ENCODE measurements at regions not wholly inside any gene's neighbourhood (a gene's known extent, or its start where the extent isn't known, plus 50 kb on each side); places are given as distances from the start of the nearest gene placed in this dataset.

DNA sequence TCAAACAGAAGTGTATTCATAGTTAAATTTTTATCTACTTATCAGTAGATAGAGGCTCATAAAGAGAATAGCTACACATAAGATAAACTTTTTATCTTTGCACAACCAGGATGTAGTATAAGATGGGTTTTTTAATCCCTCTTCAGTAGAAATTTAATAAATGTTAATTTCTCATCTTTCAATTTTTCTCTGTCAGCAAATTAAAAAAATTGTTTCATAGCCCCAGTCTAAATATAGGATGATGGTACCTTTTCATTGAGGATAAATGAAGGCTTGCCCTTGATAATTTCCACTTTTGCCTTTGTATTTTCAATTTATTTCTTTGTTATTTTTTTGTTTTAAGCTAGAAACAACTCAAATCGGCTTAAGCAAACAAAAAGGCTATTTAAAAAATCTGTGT is 251.2 kb upstream of the NOX3 start:
- no peak for DNase-seq
- ATAC-seq: no peak
- no peak overlapping the region for H3K4me3 ChIP-seq
- TF ChIP-seq, protein P1, sequence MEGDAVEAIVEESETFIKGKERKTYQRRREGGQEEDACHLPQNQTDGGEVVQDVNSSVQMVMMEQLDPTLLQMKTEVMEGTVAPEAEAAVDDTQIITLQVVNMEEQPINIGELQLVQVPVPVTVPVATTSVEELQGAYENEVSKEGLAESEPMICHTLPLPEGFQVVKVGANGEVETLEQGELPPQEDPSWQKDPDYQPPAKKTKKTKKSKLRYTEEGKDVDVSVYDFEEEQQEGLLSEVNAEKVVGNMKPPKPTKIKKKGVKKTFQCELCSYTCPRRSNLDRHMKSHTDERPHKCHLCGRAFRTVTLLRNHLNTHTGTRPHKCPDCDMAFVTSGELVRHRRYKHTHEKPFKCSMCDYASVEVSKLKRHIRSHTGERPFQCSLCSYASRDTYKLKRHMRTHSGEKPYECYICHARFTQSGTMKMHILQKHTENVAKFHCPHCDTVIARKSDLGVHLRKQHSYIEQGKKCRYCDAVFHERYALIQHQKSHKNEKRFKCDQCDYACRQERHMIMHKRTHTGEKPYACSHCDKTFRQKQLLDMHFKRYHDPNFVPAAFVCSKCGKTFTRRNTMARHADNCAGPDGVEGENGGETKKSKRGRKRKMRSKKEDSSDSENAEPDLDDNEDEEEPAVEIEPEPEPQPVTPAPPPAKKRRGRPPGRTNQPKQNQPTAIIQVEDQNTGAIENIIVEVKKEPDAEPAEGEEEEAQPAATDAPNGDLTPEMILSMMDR (IDR thresholded peaks at IDR 0.05): no peak
- no peaks in the 10 kb centered on the region for H3K4me1 ChIP-seq (ENCODE audit: low read depth)
- intact Hi-C loops (cut with DNase I, micrococcal nuclease): no loop called here
- H3K36me3 ChIP-seq (ENCODE audit: low read depth): no peaks in the 10 kb centered on the region
- H3K9me3 ChIP-seq: no peaks in the 10 kb centered on the region

DNA sequence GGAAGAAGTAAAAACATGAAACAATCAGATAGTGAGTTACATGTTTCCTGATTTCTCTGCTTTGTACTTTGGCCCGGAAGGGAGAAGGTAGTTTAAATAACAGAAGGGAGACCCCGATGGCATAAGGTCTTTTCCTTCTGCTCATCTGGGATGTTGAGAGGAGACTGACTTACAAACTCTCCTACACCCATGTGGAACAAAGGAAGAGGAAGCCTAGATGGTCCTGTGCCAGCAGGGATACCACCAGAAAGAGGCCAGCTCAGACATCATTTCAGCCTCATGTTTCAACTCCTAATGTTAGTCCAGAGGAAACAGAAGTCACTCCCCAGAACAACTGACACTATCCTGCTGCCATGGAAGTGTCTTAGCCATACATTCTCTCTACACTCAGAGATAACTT is 250.7 kb upstream of the NOX3 start:
- ATAC-seq (peak; percentile 48), DNase-seq (no peak)
- no peaks in the 10 kb centered on the region for H3K36me3 ChIP-seq (ENCODE audit: low read depth)
- TF ChIP-seq, protein P1 (IDR thresholded peaks at IDR 0.05): no peak
- H3K4me3 ChIP-seq: no peak overlapping the region
- no peaks in the 10 kb centered on the region for H3K4me1 ChIP-seq (ENCODE audit: low read depth)
- intact Hi-C loops (cut with DNase I, micrococcal nuclease): no loop called here
- no peaks in the 10 kb centered on the region for H3K9me3 ChIP-seq

DNA sequence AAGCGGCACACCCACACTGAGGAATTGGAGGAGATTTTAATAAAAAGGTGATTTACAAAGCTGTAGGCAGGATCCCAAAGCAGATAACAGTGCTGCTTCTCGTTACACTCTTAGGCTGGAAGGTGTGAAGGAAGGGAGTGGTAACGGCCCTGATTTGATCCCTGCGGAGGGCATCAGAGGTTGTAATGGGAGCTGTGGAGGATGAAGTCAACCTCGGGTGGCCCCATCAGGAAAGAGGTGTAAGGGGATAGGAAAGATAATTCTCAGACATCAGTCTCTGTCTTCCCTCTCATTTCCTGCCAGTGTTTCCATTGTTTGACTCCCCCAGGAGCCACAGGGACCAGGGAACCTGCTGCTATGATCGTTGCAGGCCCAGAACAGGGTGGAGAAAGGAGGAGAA is 245.7 kb upstream of the NOX3 start:
- TF ChIP-seq, protein P1 (IDR thresholded peaks at IDR 0.05): no peak
- no peak for DNase-seq
- intact Hi-C loops (cut with DNase I, micrococcal nuclease): no loop called here
- no peak overlapping the region for H3K4me3 ChIP-seq
- no peaks in the 10 kb centered on the region for H3K9me3 ChIP-seq
- H3K36me3 ChIP-seq (ENCODE audit: low read depth): no peaks in the 10 kb centered on the region
- H3K4me1 ChIP-seq (ENCODE audit: low read depth): no peaks in the 10 kb centered on the region
- no peak for ATAC-seq

DNA sequence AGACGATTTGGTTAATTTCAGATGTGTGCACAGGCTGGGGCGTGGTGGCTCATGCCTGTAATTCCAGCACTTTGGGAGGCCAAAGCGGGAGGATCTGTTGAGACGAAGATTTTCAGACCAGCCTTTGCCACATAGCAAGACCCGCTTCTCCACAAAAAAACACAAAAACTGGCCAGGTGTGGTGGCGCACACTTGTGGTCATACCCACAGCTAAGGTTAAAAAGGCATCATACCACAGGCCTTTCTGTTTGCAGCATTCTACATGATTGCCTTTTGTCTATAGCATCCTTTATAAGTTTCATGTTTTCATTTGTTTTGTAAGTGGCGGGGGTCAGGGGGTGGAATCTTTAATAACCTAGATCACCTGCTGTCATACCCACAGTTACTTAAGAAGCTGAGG is 239.9 kb upstream of the NOX3 start:
- no peaks in the 10 kb centered on the region for H3K9me3 ChIP-seq
- no peak for ATAC-seq

DNA sequence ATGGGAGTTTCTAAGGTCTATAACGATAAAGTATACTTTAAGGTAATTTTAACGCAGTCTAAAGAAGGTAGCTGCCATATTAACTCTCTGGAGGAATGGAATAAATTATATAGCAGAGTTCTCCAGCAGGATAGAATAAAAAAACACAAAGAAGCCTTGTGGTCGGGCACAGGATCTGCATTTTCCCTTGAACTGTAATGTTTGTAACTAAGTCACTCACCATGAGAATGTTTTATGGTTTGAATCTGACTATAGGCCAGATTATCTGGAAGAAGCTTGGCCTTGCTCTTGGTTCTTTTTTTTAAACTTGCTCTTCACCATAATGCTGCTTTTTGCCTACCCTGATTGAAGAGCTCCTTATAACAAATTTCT is 238.8 kb upstream of the NOX3 start:
- DNase-seq (no peak), ATAC-seq (peak; percentile 51)
- intact Hi-C loops (cut with DNase I, micrococcal nuclease): no loop called here
- no peaks in the 10 kb centered on the region for H3K9me3 ChIP-seq
- H3K36me3 ChIP-seq (ENCODE audit: low read depth): no peaks in the 10 kb centered on the region
- peaks cover 12% of the 10 kb centered on the region for H3K4me1 ChIP-seq (ENCODE audit: low read depth)
- H3K4me3 ChIP-seq: no peak overlapping the region
- TF ChIP-seq, protein P1 (IDR thresholded peaks at IDR 0.05): no peak

More for the DNA sequence above, 239.9 kb upstream of the NOX3 start:
- DNase-seq: no peak
- peaks cover 12% of the 10 kb centered on the region for H3K4me1 ChIP-seq (ENCODE audit: low read depth)
- H3K36me3 ChIP-seq (ENCODE audit: low read depth): no peaks in the 10 kb centered on the region
- H3K4me3 ChIP-seq: no peak overlapping the region
- intact Hi-C loops (cut with DNase I, micrococcal nuclease): no loop called here
- TF ChIP-seq, protein P1 (IDR thresholded peaks at IDR 0.05): no peak

All from mucosa of descending colon (tissue), 3 donors.